Ishikawa (cell line): ENCODE measurements at regions not wholly inside any gene's neighbourhood (a gene's known extent, or its start where the extent isn't known, plus 50 kb on each side); places are given as distances from the start of the nearest gene placed in this dataset.

Experiments used
- EGR1 ChIP-seq: IDR thresholded peaks from 2 replicates; pipeline ENCODE4 v1.6.1; 2012
- FOXM1 ChIP-seq: IDR thresholded peaks from 2 replicates; pipeline ENCODE4 v1.6.1; 2012; ENCODE audit warnings: low read depth, borderline replicate concordance
- NFIC ChIP-seq: IDR thresholded peaks from 2 replicates; pipeline ENCODE4 v1.6.1; 2012
- TAF1 ChIP-seq: IDR thresholded peaks from 2 replicates; pipeline ENCODE4 v1.6.1; 2012; ENCODE audit warnings: low read depth, mild to moderate bottlenecking
- TEAD4 ChIP-seq: IDR thresholded peaks from 2 replicates; pipeline ENCODE4 v1.6.1; 2012
- TF ChIP-seq, protein P1 (sequence below): IDR thresholded peaks from 2 replicates; pipeline ENCODE4 v1.6.1; 2012; ENCODE audit warnings: low read depth, mild to moderate bottlenecking
- TF ChIP-seq, protein P2 (sequence below): IDR thresholded peaks from 2 replicates; pipeline ENCODE4 v1.6.1; 2012

DNA sequence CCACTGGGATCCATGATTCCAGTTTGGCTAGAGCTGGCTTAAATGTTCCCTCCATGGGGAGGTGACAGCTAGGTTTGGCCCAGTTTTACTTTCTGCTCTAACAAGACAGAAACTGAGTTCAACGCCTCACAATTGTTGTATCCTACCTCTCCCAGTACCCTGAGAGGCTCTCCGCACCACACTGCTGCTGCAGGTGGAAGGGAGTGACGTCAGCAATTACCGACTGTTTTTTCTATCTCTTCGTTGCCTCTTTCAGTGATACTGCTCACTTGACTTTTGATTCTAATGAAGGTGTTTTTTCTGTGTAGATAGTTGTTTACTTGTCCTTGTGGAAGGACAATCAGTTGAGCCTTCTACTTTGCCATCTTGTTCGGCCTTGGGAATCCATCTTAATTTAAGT is 204.9 kb upstream of the DUSP10 start:
- TF ChIP-seq NFIC (no peak), EGR1 (no peak), TAF1 (no peak), TEAD4 (no peak), FOXM1 (no peak)
- TF ChIP-seq, protein P1, sequence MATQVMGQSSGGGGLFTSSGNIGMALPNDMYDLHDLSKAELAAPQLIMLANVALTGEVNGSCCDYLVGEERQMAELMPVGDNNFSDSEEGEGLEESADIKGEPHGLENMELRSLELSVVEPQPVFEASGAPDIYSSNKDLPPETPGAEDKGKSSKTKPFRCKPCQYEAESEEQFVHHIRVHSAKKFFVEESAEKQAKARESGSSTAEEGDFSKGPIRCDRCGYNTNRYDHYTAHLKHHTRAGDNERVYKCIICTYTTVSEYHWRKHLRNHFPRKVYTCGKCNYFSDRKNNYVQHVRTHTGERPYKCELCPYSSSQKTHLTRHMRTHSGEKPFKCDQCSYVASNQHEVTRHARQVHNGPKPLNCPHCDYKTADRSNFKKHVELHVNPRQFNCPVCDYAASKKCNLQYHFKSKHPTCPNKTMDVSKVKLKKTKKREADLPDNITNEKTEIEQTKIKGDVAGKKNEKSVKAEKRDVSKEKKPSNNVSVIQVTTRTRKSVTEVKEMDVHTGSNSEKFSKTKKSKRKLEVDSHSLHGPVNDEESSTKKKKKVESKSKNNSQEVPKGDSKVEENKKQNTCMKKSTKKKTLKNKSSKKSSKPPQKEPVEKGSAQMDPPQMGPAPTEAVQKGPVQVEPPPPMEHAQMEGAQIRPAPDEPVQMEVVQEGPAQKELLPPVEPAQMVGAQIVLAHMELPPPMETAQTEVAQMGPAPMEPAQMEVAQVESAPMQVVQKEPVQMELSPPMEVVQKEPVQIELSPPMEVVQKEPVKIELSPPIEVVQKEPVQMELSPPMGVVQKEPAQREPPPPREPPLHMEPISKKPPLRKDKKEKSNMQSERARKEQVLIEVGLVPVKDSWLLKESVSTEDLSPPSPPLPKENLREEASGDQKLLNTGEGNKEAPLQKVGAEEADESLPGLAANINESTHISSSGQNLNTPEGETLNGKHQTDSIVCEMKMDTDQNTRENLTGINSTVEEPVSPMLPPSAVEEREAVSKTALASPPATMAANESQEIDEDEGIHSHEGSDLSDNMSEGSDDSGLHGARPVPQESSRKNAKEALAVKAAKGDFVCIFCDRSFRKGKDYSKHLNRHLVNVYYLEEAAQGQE = no peak
- TF ChIP-seq, protein P2, sequence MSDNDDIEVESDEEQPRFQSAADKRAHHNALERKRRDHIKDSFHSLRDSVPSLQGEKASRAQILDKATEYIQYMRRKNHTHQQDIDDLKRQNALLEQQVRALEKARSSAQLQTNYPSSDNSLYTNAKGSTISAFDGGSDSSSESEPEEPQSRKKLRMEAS = no peak
